COR-L47 (cell line): ENCODE measurements at regions not wholly inside any gene's neighbourhood (a gene's known extent, or its start where the extent isn't known, plus 50 kb on each side); places are given as distances from the start of the nearest gene placed in this dataset.

ENCODE experiments used
- DNase-seq: peaks from one replicate; lab custom pipeline; 2025; lab: John Stamatoyannopoulos, UW

GRCh38 chr2:241942416-241943208, 73.1 kb downstream of the RTP5 start:
- no peak for DNase-seq

- DNase-seq = no peak
Observed at GRCh38 chr2:241943209-241943850, 73.8 kb downstream of the RTP5 start.

- no peak for DNase-seq
Observed at GRCh38 chr2:241943961-241944575, 74.5 kb downstream of the RTP5 start.

GRCh38 chr2:241944821-241945220, 75.3 kb downstream of the RTP5 start:
- DNase-seq = no peak

- DNase-seq = no peak
Observed at GRCh38 chr2:241945311-241945710, 75.8 kb downstream of the RTP5 start.

GRCh38 chr2:241945803-241946202, 76.3 kb downstream of the RTP5 start:
- no peak for DNase-seq

GRCh38 chr2:241946306-241947003, 76.9 kb downstream of the RTP5 start:
- no peak for DNase-seq

- DNase-seq = no peak
Observed at GRCh38 chr2:241947004-241947350, 77.4 kb downstream of the RTP5 start.

- DNase-seq = no peak
Observed at GRCh38 chr2:241947401-241947800, 77.9 kb downstream of the RTP5 start.

- DNase-seq = no peak
Observed at GRCh38 chr2:241947876-241948275, 78.3 kb downstream of the RTP5 start.

GRCh38 chr2:241948299-241948897, 78.9 kb downstream of the RTP5 start:
- no peak for DNase-seq

GRCh38 chr2:241948901-241949735, 79.6 kb downstream of the RTP5 start:
- no peak for DNase-seq

- no peak for DNase-seq
Observed at GRCh38 chr2:241949736-241950412, 80.3 kb downstream of the RTP5 start.

GRCh38 chr2:241950413-241951315, 81.1 kb downstream of the RTP5 start:
- DNase-seq = peak; percentile 32

- DNase-seq = no peak
Observed at GRCh38 chr2:241951316-241951700, 81.8 kb downstream of the RTP5 start.

GRCh38 chr2:241951920-241952319, 82.4 kb downstream of the RTP5 start:
- DNase-seq = no peak

- DNase-seq = no peak
Observed at GRCh38 chr2:241952816-241953215, 83.3 kb downstream of the RTP5 start.

GRCh38 chr2:241953324-241953928, 83.9 kb downstream of the RTP5 start:
- DNase-seq = no peak

GRCh38 chr2:241956521-241957110, 87.1 kb downstream of the RTP5 start:
- no peak for DNase-seq
